Muscle layer of duodenum (tissue), 2 donors: ENCODE measurements at regions not wholly inside any gene's neighbourhood (a gene's known extent, or its start where the extent isn't known, plus 50 kb on each side); places are given as distances from the start of the nearest gene placed in this dataset.

Experiments
- H3K27ac ChIP-seq: one replicate; pipeline ENCODE4 v1.7.0; 2013; ENCODE audit warnings: mild to moderate bottlenecking, low read length
- H3K27me3 ChIP-seq: one replicate; pipeline ENCODE4 v1.7.0; 2013; ENCODE audit warnings: low read depth, mild to moderate bottlenecking, control low read depth, low read length
- H3K36me3 ChIP-seq, 2 donors: one replicate each; pipeline ENCODE4 v1.7.0; 2013; ENCODE audit warnings: low read length in 2 of 2, control low read depth in 1 of 2, mild to moderate bottlenecking in 1 of 2; ENCODE audit not compliant: insufficient read depth in 2 of 2, control insufficient read depth in 1 of 2
- H3K4me1 ChIP-seq, 2 donors: one replicate each; pipeline ENCODE4 v1.7.0; 2013; ENCODE audit warnings: low read length in 2 of 2, mild to moderate bottlenecking in 2 of 2, control low read depth in 1 of 2, moderate library complexity in 1 of 2; ENCODE audit not compliant: insufficient read depth in 2 of 2, control insufficient read depth in 1 of 2
- H3K4me3 ChIP-seq, 2 donors: one replicate each; pipeline ENCODE4 v1.7.0; 2013; ENCODE audit warnings: low read length in 2 of 2, low read depth in 1 of 2, mild to moderate bottlenecking in 1 of 2
- H3K9me3 ChIP-seq, 2 donors: one replicate each; pipeline ENCODE4 v1.7.0; 2013; ENCODE audit warnings: low read length in 2 of 2, control low read depth in 1 of 2, mild to moderate bottlenecking in 1 of 2; ENCODE audit not compliant: control insufficient read depth in 1 of 2
- donor health status: healthy.

- Histone ChIP-seq H3K4me1 (no peaks in the 10 kb centered on the region), H3K4me3 (no peak overlapping the region), H3K27ac (no peak overlapping the region), H3K27me3 (no peaks in the 10 kb centered on the region), H3K36me3 (no peaks in the 10 kb centered on the region), H3K9me3 (peaks cover 0 to 2% of the 10 kb centered on the region in 2 donors)
These were observed 189.2 kb upstream of the GALNT17 start for GRCh38 chr7:70942791-70943190.

- Histone ChIP-seq H3K9me3 (peaks cover 0 to 7% of the 10 kb centered on the region in 2 donors), H3K36me3 (no peaks in the 10 kb centered on the region), H3K4me1 (no peaks in the 10 kb centered on the region), H3K4me3 (no peak overlapping the region), H3K27ac (no peak overlapping the region), H3K27me3 (no peaks in the 10 kb centered on the region)
These were observed 187.4 kb upstream of the GALNT17 start for GRCh38 chr7:70944516-70944915.

GRCh38 chr7:70947181-70947580 is 184.8 kb upstream of the GALNT17 start:
- Histone ChIP-seq H3K4me1 (no peaks in the 10 kb centered on the region), H3K27me3 (no peaks in the 10 kb centered on the region), H3K36me3 (no peaks in the 10 kb centered on the region), H3K4me3 (no peak overlapping the region), H3K9me3 (peaks cover 0 to 7% of the 10 kb centered on the region in 2 donors), H3K27ac (no peak overlapping the region)

- no peaks in the 10 kb centered on the region for H3K36me3 ChIP-seq
- H3K4me1 ChIP-seq: no peaks in the 10 kb centered on the region
- H3K4me3 ChIP-seq: no peak overlapping the region
- H3K27ac ChIP-seq: no peak overlapping the region
- peaks cover 0 to 7% of the 10 kb centered on the region in 2 donors for H3K9me3 ChIP-seq
- no peaks in the 10 kb centered on the region for H3K27me3 ChIP-seq
These were observed 182.1 kb upstream of the GALNT17 start for GRCh38 chr7:70949862-70950261.

DNA sequence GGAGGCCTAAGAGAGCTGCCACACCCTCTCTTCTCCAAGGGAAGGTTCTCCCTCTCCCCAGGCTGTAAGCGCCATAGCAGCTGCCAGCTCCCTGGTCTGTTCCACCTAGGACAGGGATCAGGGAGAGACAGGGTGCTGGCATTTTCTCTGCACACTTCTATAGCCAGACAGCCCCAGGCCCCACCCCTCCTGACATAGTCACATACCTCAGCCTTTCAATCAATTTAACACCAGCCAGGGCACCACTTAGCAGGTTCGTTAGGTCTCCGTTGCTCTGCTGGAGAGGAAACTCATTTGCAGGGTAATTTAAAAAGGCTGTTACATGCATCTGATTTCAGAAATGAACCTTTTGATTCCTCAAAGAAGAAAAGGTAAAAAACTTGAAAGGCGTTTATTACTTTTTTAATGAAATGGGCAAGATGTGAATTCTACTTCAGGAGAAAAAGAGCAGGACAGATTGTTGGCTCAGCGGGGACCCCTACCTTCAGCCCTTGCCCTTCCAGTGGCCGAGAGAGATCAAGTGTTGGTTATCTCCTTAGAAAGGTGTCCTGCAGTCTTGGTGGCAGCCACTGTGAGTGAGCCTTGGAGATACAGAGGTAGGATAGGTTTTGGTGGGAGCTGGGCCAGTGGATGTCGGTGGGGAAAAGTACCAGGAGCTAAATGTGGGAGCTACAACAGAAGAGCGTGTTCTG is 180.5 kb upstream of the GALNT17 start:
- no peak overlapping the region for H3K27ac ChIP-seq
- no peaks in the 10 kb centered on the region for H3K4me1 ChIP-seq
- H3K36me3 ChIP-seq: no peaks in the 10 kb centered on the region
- no peaks in the 10 kb centered on the region for H3K27me3 ChIP-seq
- no peak overlapping the region for H3K4me3 ChIP-seq
- H3K9me3 ChIP-seq: peaks cover 0 to 7% of the 10 kb centered on the region in 2 donors

DNA sequence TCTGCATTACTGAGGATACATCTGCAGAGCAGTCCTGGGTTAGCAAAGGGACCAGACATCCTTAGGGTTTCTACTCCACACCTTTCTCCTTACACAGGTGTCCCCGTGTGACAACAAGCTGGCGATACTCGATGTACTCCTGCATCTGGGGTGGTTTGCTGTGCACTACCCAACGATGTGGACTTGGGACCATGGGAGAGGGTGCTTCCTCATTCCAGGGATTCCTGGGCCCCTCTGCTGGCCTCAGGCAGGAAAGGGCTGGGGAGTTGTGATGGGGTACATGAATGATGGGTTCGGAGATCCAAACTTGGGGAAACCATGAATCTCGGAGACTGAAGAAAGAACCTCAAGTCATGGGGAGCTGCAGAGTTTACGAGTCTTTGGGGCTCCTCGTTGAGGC is 179.6 kb upstream of the GALNT17 start:
- H3K4me1 ChIP-seq: no peaks in the 10 kb centered on the region
- H3K4me3 ChIP-seq: no peak overlapping the region
- no peak overlapping the region for H3K27ac ChIP-seq
- H3K9me3 ChIP-seq: peaks cover 0 to 7% of the 10 kb centered on the region in 2 donors
- no peaks in the 10 kb centered on the region for H3K27me3 ChIP-seq
- H3K36me3 ChIP-seq: no peaks in the 10 kb centered on the region

- no peak overlapping the region for H3K4me3 ChIP-seq
- no peaks in the 10 kb centered on the region for H3K36me3 ChIP-seq
- H3K9me3 ChIP-seq: peaks cover 0 to 7% of the 10 kb centered on the region in 2 donors
- no peaks in the 10 kb centered on the region for H3K4me1 ChIP-seq
- no peak overlapping the region for H3K27ac ChIP-seq
- no peaks in the 10 kb centered on the region for H3K27me3 ChIP-seq
These were observed 178.6 kb upstream of the GALNT17 start for GRCh38 chr7:70953331-70953741.

DNA sequence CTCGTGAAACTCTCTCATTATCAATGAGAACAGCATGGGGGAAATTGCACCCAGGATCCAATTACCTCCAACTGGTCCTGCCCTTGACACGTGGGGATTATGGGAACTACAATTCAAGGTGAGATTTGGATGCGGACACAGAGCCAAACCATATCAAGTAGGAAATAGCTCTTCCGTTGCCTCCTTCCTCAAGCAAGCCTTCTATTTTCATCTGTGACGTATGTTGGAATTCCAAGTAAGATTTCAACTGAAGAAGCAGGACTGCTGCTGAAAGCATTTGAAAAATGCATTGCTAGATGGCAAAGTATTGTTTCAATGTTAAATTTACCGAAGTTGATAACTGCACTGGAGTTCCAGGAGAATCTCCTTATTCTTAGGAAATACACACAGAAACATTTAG is 178.1 kb upstream of the GALNT17 start:
- Histone ChIP-seq H3K27ac (no peak overlapping the region), H3K36me3 (no peaks in the 10 kb centered on the region)

DNA sequence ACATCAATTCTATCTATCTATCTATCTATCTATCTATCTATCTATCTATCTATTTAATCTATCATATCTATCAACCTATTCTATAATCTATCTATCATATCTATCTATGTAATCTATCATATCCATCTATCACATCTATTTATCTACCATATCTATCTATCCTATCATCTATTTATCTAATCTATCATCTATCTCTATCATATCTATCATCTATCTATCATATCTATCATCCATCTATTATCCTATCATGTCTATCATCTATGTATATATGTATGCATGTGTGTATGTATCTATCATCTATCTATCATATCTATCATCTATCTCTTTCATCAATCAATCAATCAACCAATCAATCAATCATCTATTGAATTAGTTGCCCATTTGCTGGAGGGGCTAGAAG is 159.3 kb upstream of the GALNT17 start:
- Histone ChIP-seq H3K27ac (no peak overlapping the region), H3K27me3 (no peaks in the 10 kb centered on the region), H3K9me3 (peaks cover 1 to 9% of the 10 kb centered on the region in 2 donors), H3K36me3 (no peaks in the 10 kb centered on the region), H3K4me3 (no peak overlapping the region), H3K4me1 (no peaks in the 10 kb centered on the region)

More for the DNA sequence above, 178.1 kb upstream of the GALNT17 start:
- H3K4me1 ChIP-seq: no peaks in the 10 kb centered on the region
- H3K27me3 ChIP-seq: no peaks in the 10 kb centered on the region
- peaks cover 0 to 4% of the 10 kb centered on the region in 2 donors for H3K9me3 ChIP-seq
- no peak overlapping the region for H3K4me3 ChIP-seq

DNA sequence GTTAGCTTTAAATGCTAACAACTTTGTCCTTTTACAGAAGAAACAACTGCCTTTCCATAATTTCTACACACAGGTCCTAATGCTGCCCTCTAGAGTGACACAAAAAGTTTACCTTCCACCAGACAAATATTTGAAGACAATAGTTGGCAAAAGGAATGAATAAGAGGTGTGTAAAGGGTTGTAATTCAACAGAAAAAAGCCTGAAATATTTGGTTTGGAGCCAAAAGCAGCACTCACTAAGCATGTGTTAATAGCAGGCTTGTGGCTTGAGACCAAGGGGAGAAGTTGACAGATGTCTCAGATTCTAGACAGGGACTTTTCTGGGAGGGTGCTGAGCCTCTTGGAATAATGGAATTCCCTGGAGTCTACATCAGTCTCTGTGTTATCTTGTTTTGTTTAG is 156.2 kb upstream of the GALNT17 start:
- Histone ChIP-seq H3K27me3 (no peaks in the 10 kb centered on the region), H3K27ac (no peak overlapping the region), H3K4me3 (no peak overlapping the region), H3K36me3 (no peaks in the 10 kb centered on the region), H3K9me3 (peaks cover 0 to 1% of the 10 kb centered on the region in 2 donors), H3K4me1 (no peaks in the 10 kb centered on the region)

- Histone ChIP-seq H3K36me3 (no peaks in the 10 kb centered on the region), H3K4me1 (no peaks in the 10 kb centered on the region), H3K9me3 (no peaks in the 10 kb centered on the region), H3K27me3 (no peaks in the 10 kb centered on the region), H3K4me3 (no peak overlapping the region), H3K27ac (no peak overlapping the region)
These were observed 145.6 kb upstream of the GALNT17 start for GRCh38 chr7:70986297-70986696.

DNA sequence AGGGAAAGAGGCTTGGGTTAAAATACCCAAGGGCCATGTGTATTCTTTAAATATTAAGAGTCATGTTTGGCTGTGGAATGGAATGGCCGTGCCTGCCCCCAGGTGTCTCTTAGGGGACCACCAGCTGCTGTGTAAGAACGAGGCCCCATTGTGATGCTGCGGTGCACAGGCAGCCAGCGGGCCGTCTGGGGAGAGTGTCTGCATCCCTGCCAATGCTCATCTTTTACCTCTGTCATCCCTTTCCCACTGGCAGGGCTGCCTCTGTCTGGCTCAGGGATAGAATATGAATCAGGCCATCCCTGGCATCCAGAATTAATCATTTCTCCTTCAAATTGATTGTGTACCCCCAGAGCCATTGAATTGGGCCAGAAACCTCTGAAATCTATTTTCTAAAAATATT is 137.8 kb upstream of the GALNT17 start:
- Histone ChIP-seq H3K4me3 (no peak overlapping the region), H3K4me1 (no peaks in the 10 kb centered on the region), H3K9me3 (no peaks in the 10 kb centered on the region), H3K36me3 (no peaks in the 10 kb centered on the region), H3K27ac (no peak overlapping the region), H3K27me3 (no peaks in the 10 kb centered on the region)
